GM19372 (cell line): ENCODE measurements at regions not wholly inside any gene's neighbourhood (a gene's known extent, or its start where the extent isn't known, plus 50 kb on each side); places are given as distances from the start of the nearest gene placed in this dataset.

Experiments used
- ATAC-seq: cut with Tn5 transposase; IDR thresholded peaks from one replicate; pipeline ENCODE4 v1.9.1; 2021; ENCODE audit warnings: mild to moderate bottlenecking, low read depth, moderate library complexity; ENCODE audit not compliant: unreplicated experiment

- no peak for ATAC-seq
Measured at GRCh38 chr4:111675746-111676145, 469.5 kb upstream of the FAM241A start.

- ATAC-seq = no peak
Measured at GRCh38 chr4:111676533-111676932, 468.7 kb upstream of the FAM241A start.

GRCh38 chr4:111678479-111678878 lies 466.8 kb upstream of the FAM241A start:
- ATAC-seq = no peak

GRCh38 chr4:111678908-111679307 lies 466.3 kb upstream of the FAM241A start:
- no peak for ATAC-seq

GRCh38 chr4:111681270-111681669 lies 464.0 kb upstream of the FAM241A start:
- no peak for ATAC-seq

GRCh38 chr4:111681751-111682150 lies 463.5 kb upstream of the FAM241A start:
- no peak for ATAC-seq

DNA sequence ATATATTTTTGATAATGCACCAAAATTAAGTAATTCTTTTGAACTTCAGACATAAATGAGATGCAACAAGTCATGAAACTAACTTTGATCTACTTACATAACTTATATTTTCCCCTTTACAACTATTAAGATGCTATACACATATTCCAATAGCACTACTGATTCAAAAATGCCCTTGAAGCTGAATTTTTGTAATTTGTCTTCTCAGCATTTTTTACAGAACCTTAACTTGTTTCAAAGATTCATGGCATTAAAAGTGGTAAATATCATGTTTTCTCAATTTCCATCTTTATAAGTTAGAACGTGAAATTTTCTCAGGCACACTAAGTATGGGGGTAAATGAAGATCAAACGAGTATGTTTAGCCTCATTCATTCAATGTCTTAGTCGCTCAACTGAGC lies 460.0 kb upstream of the FAM241A start:
- no peak for ATAC-seq

DNA sequence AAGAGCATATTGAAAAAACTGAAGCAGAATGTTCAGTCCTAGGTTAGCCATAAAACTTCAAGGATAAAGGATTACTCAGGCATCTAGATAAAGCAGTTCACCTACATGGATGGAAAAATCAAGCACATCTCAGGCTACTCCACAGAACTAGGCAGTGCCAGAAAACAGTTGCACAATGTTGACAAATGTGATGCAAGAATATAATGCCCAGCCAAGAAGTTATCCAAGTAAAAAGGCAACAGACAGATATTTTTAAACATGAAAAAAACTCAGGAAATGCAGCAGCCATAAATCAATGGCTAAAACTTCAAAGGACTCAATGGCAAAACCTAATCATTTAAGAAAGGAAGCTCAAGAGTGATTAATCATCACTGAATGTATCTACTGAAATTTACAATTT lies 456.0 kb upstream of the FAM241A start:
- ATAC-seq = no peak

- no peak for ATAC-seq
Measured at GRCh38 chr4:111689731-111690130, 455.5 kb upstream of the FAM241A start.

- ATAC-seq = no peak
Measured at GRCh38 chr4:111693758-111694157, 451.5 kb upstream of the FAM241A start.

DNA sequence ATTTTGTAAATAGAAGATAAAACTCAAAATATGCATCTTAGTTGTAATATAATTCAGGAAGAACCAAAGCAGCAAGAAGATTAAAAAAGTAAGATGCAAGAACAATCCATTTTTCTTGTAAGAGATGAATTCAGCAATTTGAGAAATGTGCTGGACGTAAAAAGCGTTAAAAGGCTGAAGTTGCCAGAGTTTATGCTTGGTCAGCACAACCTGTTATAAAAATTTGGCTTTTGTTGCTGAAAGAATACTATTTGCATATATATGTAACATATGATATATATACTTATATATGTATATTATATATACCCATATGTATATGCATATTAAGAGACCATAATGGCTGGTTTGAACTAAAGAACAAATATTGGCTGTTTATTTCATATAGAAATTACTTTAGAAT lies 449.6 kb upstream of the FAM241A start:
- no peak for ATAC-seq

DNA sequence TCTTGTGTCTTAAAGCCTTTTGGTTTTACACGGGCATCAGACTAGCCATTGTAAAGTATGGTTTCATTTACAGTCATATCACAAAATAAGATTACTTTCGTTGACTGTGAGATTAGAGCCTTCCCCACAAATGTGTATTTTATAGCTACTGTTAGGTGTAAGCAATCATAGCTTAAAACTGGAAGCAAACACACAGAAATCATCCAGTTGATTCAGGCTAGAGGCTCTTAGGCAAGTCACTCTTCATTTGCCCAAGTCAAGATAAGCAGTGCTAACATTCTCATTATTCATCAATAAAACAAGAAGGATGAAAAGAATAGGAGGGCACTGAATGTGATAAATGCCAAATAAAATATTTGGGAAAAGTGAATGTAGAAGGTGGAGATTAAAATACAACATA lies 448.7 kb upstream of the FAM241A start:
- ATAC-seq = no peak

GRCh38 chr4:111697176-111697942 lies 447.9 kb upstream of the FAM241A start:
- ATAC-seq = no peak

GRCh38 chr4:111698361-111698760 lies 446.9 kb upstream of the FAM241A start:
- ATAC-seq = no peak

DNA sequence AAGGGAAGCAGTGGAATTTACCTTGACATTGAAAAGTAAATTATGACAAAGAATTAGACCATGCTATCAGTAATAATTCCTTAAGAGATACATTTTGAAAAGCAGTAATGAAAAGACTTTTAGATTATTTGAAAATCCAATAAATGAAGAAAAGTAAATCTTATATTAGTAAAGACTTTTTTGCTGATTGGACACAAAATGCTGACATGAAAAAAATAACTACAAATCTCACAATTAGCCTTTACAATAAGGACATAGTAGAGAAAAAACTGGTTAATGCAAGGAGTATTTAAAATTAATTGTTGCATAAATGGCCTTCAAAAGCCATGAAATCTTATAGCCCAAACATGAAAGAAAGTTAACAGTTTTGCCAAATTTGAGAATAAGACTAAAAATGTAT lies 446.1 kb upstream of the FAM241A start:
- no peak for ATAC-seq

GRCh38 chr4:111701102-111701501 lies 444.2 kb upstream of the FAM241A start:
- ATAC-seq = no peak

GRCh38 chr4:111707491-111707890 lies 437.8 kb upstream of the FAM241A start:
- ATAC-seq = no peak

DNA sequence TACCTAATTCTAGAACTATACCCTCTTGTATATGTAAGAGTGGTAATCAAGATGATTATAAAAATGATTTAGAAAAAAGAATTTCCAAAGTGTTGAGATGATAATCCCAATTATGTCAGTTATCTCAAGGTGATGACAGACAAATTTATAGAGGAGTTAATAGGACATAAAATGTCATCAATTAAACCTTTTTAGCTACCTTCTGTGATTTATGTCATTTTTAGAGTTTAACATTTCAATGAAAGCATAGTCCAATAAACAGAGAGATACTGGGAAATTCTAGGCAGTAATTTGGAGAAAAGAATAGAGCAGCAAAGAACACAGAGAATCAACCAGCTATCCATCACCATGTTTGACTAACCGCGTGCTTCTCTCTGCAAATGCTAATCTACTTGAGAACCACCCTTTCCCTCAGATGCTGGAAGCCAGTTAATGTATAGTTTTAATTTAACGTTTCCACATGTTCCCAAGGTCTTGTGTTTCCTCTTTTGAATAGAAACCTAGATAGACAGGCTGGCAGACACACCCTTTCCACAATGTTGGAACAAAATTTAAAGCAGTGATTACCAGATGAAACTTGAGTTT lies 433.1 kb upstream of the FAM241A start:
- ATAC-seq = no peak

- ATAC-seq = no peak
Measured at GRCh38 chr4:111713276-111713675, 432.0 kb upstream of the FAM241A start.

DNA sequence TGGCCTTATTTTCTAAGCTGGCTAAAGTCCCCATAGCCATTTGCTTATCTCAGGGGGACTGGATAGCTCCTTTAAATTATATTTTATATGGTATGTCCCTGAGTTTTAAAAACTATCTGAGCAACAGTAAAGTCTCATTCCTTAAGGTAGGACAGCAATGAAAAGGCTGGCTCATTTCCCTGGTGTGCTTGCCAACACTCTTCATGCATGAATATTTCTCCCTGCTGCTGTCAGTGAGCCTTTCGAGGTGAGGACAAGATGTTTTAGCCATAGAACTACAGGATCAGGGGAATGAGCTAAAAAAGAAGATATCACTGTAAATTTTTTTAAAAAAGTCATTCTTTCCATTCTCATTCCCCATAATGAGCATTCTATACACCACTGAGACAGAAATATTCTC lies 427.3 kb upstream of the FAM241A start:
- no peak for ATAC-seq

GRCh38 chr4:111718763-111719559 lies 426.3 kb upstream of the FAM241A start:
- ATAC-seq = no peak

DNA sequence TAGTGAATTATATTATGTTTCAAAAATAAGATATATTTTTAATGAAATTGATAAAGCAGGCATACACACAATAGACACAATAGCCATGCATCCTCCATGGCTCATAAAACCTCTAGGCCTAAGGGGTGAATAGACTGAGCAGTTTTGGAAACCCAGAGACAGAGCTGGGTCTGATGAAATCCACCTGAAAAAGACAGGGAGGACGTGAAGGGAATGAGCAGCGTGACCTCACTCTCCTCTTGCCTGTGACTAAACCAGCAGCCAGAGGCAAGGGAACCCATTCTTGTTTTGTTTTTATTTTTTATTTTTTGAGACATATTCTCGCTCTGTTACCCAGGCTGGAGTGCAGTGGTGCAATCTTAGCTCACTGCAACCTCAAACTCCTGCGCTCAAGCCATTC lies 424.4 kb upstream of the FAM241A start:
- ATAC-seq = no peak
